ENCODE measurements at regions not wholly inside any gene's neighbourhood (a gene's known extent, or its start where the extent isn't known, plus 50 kb on each side); places are given as distances from the start of the nearest gene placed in this dataset.

GRCh38 chr1:10917513-10918454 lies 94.7 kb upstream of the TARDBP start:
- no TSS peak for BruUV-seq (replicated peaks)
- Histone ChIP-seq H2AFZ (ENCODE audit: low read length) (no peak overlapping the region), H3K4me1 (ENCODE audit: insufficient read depth, low read length, poor library complexity, severe bottlenecking) (peaks cover 9% of the 10 kb centered on the region), H3K36me3 (ENCODE audit: insufficient read depth, low read length) (no peaks in the 10 kb centered on the region), H3K27ac (ENCODE audit: low read depth, low read length, poor library complexity, severe bottlenecking) (no peak overlapping the region), H4K20me1 (ENCODE audit: insufficient read depth, low read length) (no peaks in the 10 kb centered on the region), H3K79me2 (ENCODE audit: insufficient read depth, low read depth, low read length) (no peaks in the 10 kb centered on the region), H3K4me3 (ENCODE audit: low read depth, low read length, poor library complexity, severe bottlenecking) (no peak overlapping the region), H3K9me2 (ENCODE audit: insufficient read depth, low read length) (no peaks in the 10 kb centered on the region), H3K4me2 (ENCODE audit: low read length) (0 out of 2 replicates have a peak overlapping the region, but pooled peaks have one; percentile 1), H3K9me3 (ENCODE audit: low read length) (no peaks in the 10 kb centered on the region)
- ChIA-PET POLR2A (interaction anchor here (0.7 kb wide), 2 partner anchors 90 to 126 kb away, joined by 3 to 4 read pairs; no protein-coding TSS in a partner anchor), CTCF (ENCODE audit: unreplicated experiment) (no interaction called here)
- TF ChIP-seq EZH2phosphoT487 (IDR thresholded peaks at IDR 0.05; ENCODE audit: borderline replicate concordance, low read depth, low read length) (no peak), CTCF (conservative IDR thresholded peaks at IDR 0.05; ENCODE audit: low read length) (no peak)
- intact Hi-C loops (cut with micrococcal nuclease; ENCODE audit: unreplicated experiment): no loop called here
- DNase-seq (ENCODE audit: low spot score): peak; percentile 24

- H3K27ac ChIP-seq (ENCODE audit: low read depth, low read length, poor library complexity, severe bottlenecking): no peak overlapping the region
- H3K79me2 ChIP-seq (ENCODE audit: insufficient read depth, low read depth, low read length): no peaks in the 10 kb centered on the region
- no peaks in the 10 kb centered on the region for H3K9me3 ChIP-seq (ENCODE audit: low read length)
- no peak for TF ChIP-seq EZH2phosphoT487 (IDR thresholded peaks at IDR 0.05; ENCODE audit: borderline replicate concordance, low read depth, low read length)
- no peak for TF ChIP-seq CTCF (conservative IDR thresholded peaks at IDR 0.05; ENCODE audit: low read length)
- no peak overlapping the region for H3K4me2 ChIP-seq (ENCODE audit: low read length)
- ChIA-PET POLR2A (interaction anchor here (0.7 kb wide), 2 partner anchors 89 to 127 kb away, joined by 3 to 4 read pairs; no protein-coding TSS in a partner anchor), CTCF (ENCODE audit: unreplicated experiment) (no interaction called here)
- intact Hi-C loops (cut with micrococcal nuclease; ENCODE audit: unreplicated experiment): no loop called here
- no TSS peak for BruUV-seq (replicated peaks)
- H3K36me3 ChIP-seq (ENCODE audit: insufficient read depth, low read length): no peaks in the 10 kb centered on the region
- no peaks in the 10 kb centered on the region for H3K9me2 ChIP-seq (ENCODE audit: insufficient read depth, low read length)
- no peak overlapping the region for H3K4me3 ChIP-seq (ENCODE audit: low read depth, low read length, poor library complexity, severe bottlenecking)
- no peak overlapping the region for H2AFZ ChIP-seq (ENCODE audit: low read length)
- H3K4me1 ChIP-seq (ENCODE audit: insufficient read depth, low read length, poor library complexity, severe bottlenecking): peaks cover 9% of the 10 kb centered on the region
- no peaks in the 10 kb centered on the region for H4K20me1 ChIP-seq (ENCODE audit: insufficient read depth, low read length)
- DNase-seq (ENCODE audit: low spot score): no peak
Measured at GRCh38 chr1:10918531-10918930, 93.9 kb upstream of the TARDBP start.

All from OCI-LY7 (cell line).